WTC11 (cell line): ENCODE measurements at regions not wholly inside any gene's neighbourhood (a gene's known extent, or its start where the extent isn't known, plus 50 kb on each side); places are given as distances from the start of the nearest gene placed in this dataset.

Experiments
- ATAC-seq: fragments of 200-7000 bp; cut with Tn5 transposase; 2 replicates; pipeline ENCODE4 v1.10.0; 2021; ENCODE audit warnings: mild to moderate bottlenecking, moderate library complexity
- CTCF ChIA-PET: fragments of 300-600 bp; sonication (Branson Sonifier 250); formaldehyde crosslinking; loops from one replicate; lab custom pipeline; 2021; ENCODE audit warnings: antibody characterized with exemption; lab: Charles Lee
- POLR2A ChIA-PET: fragments of 350-600 bp; sonication (Branson Sonifier 250); formaldehyde crosslinking; loops from one replicate; lab custom pipeline; 2021; ENCODE audit warnings: antibody characterized with exemption; lab: Charles Lee
- DNase-seq: peaks from one replicate; pipeline ENCODE4 v3.0.0; 2021; ENCODE audit warnings: low spot score
- H3K27ac Mint-ChIP-seq: 2 replicates; pipeline ENCODE4 v1.8.0; 2021; ENCODE audit warnings: mixed read lengths
- H3K27me3 Mint-ChIP-seq: 2 replicates; pipeline ENCODE4 v1.8.0; 2021; ENCODE audit warnings: low read depth, mild to moderate bottlenecking, moderate library complexity, mixed read lengths
- H3K36me3 Mint-ChIP-seq: 2 replicates; pipeline ENCODE4 v1.8.0; 2021; ENCODE audit warnings: mixed read lengths
- H3K4me1 Mint-ChIP-seq: 2 replicates; pipeline ENCODE4 v1.8.0; 2022; ENCODE audit warnings: mixed read lengths
- H3K4me3 Mint-ChIP-seq: 2 replicates; pipeline ENCODE4 v1.8.0; 2021; ENCODE audit warnings: mild to moderate bottlenecking, moderate library complexity, mixed read lengths
- H3K9me3 Mint-ChIP-seq: 2 replicates; pipeline ENCODE4 v1.8.0; 2021; ENCODE audit warnings: mixed read lengths
- EMX1 ChIP-seq: fragments of 250-450 bp; sonication (Bioruptor Pico); IDR thresholded peaks from 2 replicates; pipeline ENCODE4 v1.8.0; 2021; ENCODE audit warnings: mild to moderate bottlenecking
- ESRRA ChIP-seq: sonication (generic); formaldehyde crosslinking; IDR thresholded peaks from 2 replicates; pipeline ENCODE4 v1.8.1; 2022; ENCODE audit warnings: mild to moderate bottlenecking, missing genetic modification reagents, borderline replicate concordance
- FOXJ3 ChIP-seq: sonication (generic); formaldehyde crosslinking; IDR thresholded peaks from 2 replicates; pipeline ENCODE4 v1.9.0; 2021; ENCODE audit warnings: missing genetic modification reagents, mild to moderate bottlenecking, borderline replicate concordance
- HMGA2 ChIP-seq: fragments of 250-450 bp; sonication (Bioruptor Pico); IDR thresholded peaks from 2 replicates; pipeline ENCODE4 v1.4.0; 2021; ENCODE audit warnings: mild to moderate bottlenecking, moderate library complexity
- NFYB ChIP-seq: sonication (generic); formaldehyde crosslinking; conservative IDR thresholded peaks from 2 replicates; pipeline ENCODE4 v1.8.0; 2022; ENCODE audit warnings: low read depth, missing genetic modification reagents
- PRDM15 ChIP-seq: sonication (generic); formaldehyde crosslinking; IDR thresholded peaks from 2 replicates; pipeline ENCODE4 v1.8.0; 2022; ENCODE audit warnings: missing genetic modification reagents
- SMAD4 ChIP-seq: sonication (generic); formaldehyde crosslinking; IDR thresholded peaks from 2 replicates; pipeline ENCODE4 v1.8.0; 2022; ENCODE audit warnings: mild to moderate bottlenecking, missing genetic modification reagents
- SP1 ChIP-seq: sonication (generic); formaldehyde crosslinking; conservative IDR thresholded peaks from 2 replicates; pipeline ENCODE4 v1.8.1; 2022; ENCODE audit warnings: missing genetic modification reagents
- TCF7 ChIP-seq: sonication (generic); formaldehyde crosslinking; IDR thresholded peaks from 2 replicates; pipeline ENCODE4 v1.8.0; 2022; ENCODE audit warnings: mild to moderate bottlenecking, low read depth, missing genetic modification reagents, moderate library complexity
- TEAD1 ChIP-seq: sonication (generic); formaldehyde crosslinking; IDR thresholded peaks from 2 replicates; pipeline ENCODE4 v1.8.0; 2022; ENCODE audit warnings: mild to moderate bottlenecking, missing genetic modification reagents
- TP53 ChIP-seq: sonication (generic); formaldehyde crosslinking; IDR thresholded peaks from 2 replicates; pipeline ENCODE4 v1.8.1; 2023; ENCODE audit warnings: mild to moderate bottlenecking, missing genetic modification reagents
- ZNF232 ChIP-seq: sonication (generic); formaldehyde crosslinking; IDR thresholded peaks from 2 replicates; pipeline ENCODE4 v1.8.0; 2022; ENCODE audit warnings: mild to moderate bottlenecking, missing genetic modification reagents
- ZNF281 ChIP-seq: sonication (generic); formaldehyde crosslinking; IDR thresholded peaks from 2 replicates; pipeline ENCODE4 v1.8.0; 2023; ENCODE audit warnings: mild to moderate bottlenecking, missing genetic modification reagents
- ZNF396 ChIP-seq: fragments of 250-450 bp; sonication (Bioruptor Pico); IDR thresholded peaks from 2 replicates; pipeline ENCODE4 v1.8.0; 2021; ENCODE audit warnings: mild to moderate bottlenecking, moderate library complexity, borderline replicate concordance
- ZNF425 ChIP-seq: fragments of 250-450 bp; sonication (Bioruptor Pico); conservative IDR thresholded peaks from 2 replicates; pipeline ENCODE4 v1.9.0; 2021; ENCODE audit warnings: mild to moderate bottlenecking
- ZNF671 ChIP-seq: fragments of 250-450 bp; sonication (Bioruptor Pico); IDR thresholded peaks from 2 replicates; pipeline ENCODE4 v1.8.0; 2021; ENCODE audit warnings: mild to moderate bottlenecking
- ZSCAN18 ChIP-seq: fragments of 250-450 bp; sonication (Bioruptor Pico); IDR thresholded peaks from 2 replicates; pipeline ENCODE4 v2.1.2; 2022; ENCODE audit warnings: mild to moderate bottlenecking, moderate library complexity
- TF ChIP-seq, protein P1 (sequence below): fragments of 250-450 bp; sonication (Bioruptor Pico); IDR thresholded peaks from 2 replicates; pipeline ENCODE4 v1.9.0; 2021; ENCODE audit warnings: mild to moderate bottlenecking

DNA sequence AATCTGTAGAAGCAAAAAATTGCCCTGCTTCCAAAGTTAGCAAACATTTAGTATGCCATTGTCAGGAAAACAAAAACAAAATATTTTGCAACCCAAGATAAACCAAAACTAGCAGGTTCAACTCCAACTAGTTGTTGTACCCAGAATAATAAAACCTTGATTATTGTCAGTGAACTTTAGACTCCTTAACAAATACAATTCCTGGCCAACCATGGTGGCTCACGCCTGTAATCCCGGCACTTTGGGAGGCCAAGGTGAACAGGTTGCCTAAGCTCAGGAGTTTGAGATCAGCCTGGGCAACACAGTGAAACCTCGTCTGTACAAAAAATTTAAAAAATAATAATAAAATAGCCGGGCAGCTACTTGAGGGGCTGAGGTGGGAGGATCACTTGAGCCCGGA is 53.6 kb upstream of the EPCAM start:
- ATAC-seq (no peak), DNase-seq (no peak)
- CTCF ChIA-PET = no interaction called here
- POLR2A ChIA-PET = no interaction called here
- H3K27me3 Mint-ChIP-seq = no peaks in the 10 kb centered on the region
- no peaks in the 10 kb centered on the region for H3K9me3 Mint-ChIP-seq
- no peaks in the 10 kb centered on the region for H3K36me3 Mint-ChIP-seq
- no peak overlapping the region for H3K4me3 Mint-ChIP-seq
- 0 out of 2 replicates have a peak overlapping the region, but pooled peaks have one; percentile 41 for H3K27ac Mint-ChIP-seq
- no peak for TF ChIP-seq SMAD4 (CRISPR knock-in tag)
- TF ChIP-seq ZNF671 (CRISPR knock-in tag) = no peak
- TF ChIP-seq ZSCAN18 (CRISPR knock-in tag) = no peak
- no peak for TF ChIP-seq TCF7
- TF ChIP-seq NFYB = no peak
- no peak for TF ChIP-seq EMX1 (CRISPR knock-in tag)
- TF ChIP-seq HMGA2 (CRISPR knock-in tag) = no peak
- TF ChIP-seq ZNF232 (CRISPR knock-in tag) = no peak
- TF ChIP-seq ZNF425 = no peak
- no peak for TF ChIP-seq PRDM15 (CRISPR knock-in tag)
- no peak for TF ChIP-seq SP1
- TF ChIP-seq ESRRA (CRISPR knock-in tag) = no peak
- TF ChIP-seq, protein P1, sequence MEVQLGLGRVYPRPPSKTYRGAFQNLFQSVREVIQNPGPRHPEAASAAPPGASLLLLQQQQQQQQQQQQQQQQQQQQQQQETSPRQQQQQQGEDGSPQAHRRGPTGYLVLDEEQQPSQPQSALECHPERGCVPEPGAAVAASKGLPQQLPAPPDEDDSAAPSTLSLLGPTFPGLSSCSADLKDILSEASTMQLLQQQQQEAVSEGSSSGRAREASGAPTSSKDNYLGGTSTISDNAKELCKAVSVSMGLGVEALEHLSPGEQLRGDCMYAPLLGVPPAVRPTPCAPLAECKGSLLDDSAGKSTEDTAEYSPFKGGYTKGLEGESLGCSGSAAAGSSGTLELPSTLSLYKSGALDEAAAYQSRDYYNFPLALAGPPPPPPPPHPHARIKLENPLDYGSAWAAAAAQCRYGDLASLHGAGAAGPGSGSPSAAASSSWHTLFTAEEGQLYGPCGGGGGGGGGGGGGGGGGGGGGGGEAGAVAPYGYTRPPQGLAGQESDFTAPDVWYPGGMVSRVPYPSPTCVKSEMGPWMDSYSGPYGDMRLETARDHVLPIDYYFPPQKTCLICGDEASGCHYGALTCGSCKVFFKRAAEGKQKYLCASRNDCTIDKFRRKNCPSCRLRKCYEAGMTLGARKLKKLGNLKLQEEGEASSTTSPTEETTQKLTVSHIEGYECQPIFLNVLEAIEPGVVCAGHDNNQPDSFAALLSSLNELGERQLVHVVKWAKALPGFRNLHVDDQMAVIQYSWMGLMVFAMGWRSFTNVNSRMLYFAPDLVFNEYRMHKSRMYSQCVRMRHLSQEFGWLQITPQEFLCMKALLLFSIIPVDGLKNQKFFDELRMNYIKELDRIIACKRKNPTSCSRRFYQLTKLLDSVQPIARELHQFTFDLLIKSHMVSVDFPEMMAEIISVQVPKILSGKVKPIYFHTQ = no peak
- no peak for TF ChIP-seq ZNF396 (CRISPR knock-in tag)
- TF ChIP-seq TP53 = no peak
- TF ChIP-seq FOXJ3 = no peak
- no peak for TF ChIP-seq TEAD1 (CRISPR knock-in tag)
- TF ChIP-seq ZNF281 (CRISPR knock-in tag) = no peak
- TF ChIP-seq, all 79 proteins: peak for 0
- H3K4me1 Mint-ChIP-seq = peaks cover 6% of the 10 kb centered on the region
